Heart right ventricle (tissue), 16 donors: ENCODE measurements at regions not wholly inside any gene's neighbourhood (a gene's known extent, or its start where the extent isn't known, plus 50 kb on each side); places are given as distances from the start of the nearest gene placed in this dataset.

Experiments used
- ATAC-seq, 8 donors: fragments of 200-7000 bp; cut with Tn5 transposase; one replicate each; pipeline ENCODE4 v1.9.1; 2020; ENCODE audit warnings: mild to moderate bottlenecking in 8 of 8, moderate library complexity in 8 of 8, moderate number of reproducible peaks in 1 of 8
- DNase-seq, 2 donors: peaks; one replicate each; pipeline ENCODE4 v3.0.0-alpha.2; 2020
- H3K27ac ChIP-seq, 10 donors: fragments of 200-600 bp; sonication (generic) in 2 of 10; one replicate each; pipeline versions ENCODE4 v1.5.0 to v1.8.0; 2020 to 2022; ENCODE audit warnings: mild to moderate bottlenecking in 3 of 10
- H3K27me3 ChIP-seq, 7 donors: fragments of 200-600 bp; one replicate each; pipeline ENCODE4 v1.8.0; 2021 to 2022; ENCODE audit warnings: mild to moderate bottlenecking in 2 of 7
- H3K36me3 ChIP-seq, 9 donors: fragments of 200-600 bp; sonication (generic) in 1 of 9; one replicate each; pipeline versions ENCODE4 v1.5.0 to v1.8.0; 2020 to 2022; ENCODE audit warnings: mild to moderate bottlenecking in 2 of 9
- H3K4me1 ChIP-seq, 9 donors: fragments of 200-600 bp; sonication (generic) in 1 of 9; one replicate each; pipeline versions ENCODE4 v1.5.0 to v1.8.0; 2020 to 2022; ENCODE audit warnings: mild to moderate bottlenecking in 4 of 9
- H3K4me3 ChIP-seq, 10 donors: fragments of 200-600 bp; sonication (generic) in 2 of 10; one replicate each; pipeline versions ENCODE4 v1.5.0 to v1.8.0; 2020 to 2022; ENCODE audit warnings: mild to moderate bottlenecking in 7 of 10, moderate library complexity in 2 of 10
- H3K9me3 ChIP-seq, 11 donors: fragments of 200-600 bp in 10 of 11; sonication (generic) in 2 of 11; one replicate each; pipeline versions ENCODE4 v1.5.0 to v1.8.0; 2013 to 2022; ENCODE audit warnings: mild to moderate bottlenecking in 2 of 11, control low read depth in 1 of 11, moderate library complexity in 1 of 11
- CTCF ChIP-seq, 9 donors: fragments of 200-600 bp; sonication (generic) in 2 of 9; IDR thresholded peaks; one replicate each; pipeline versions ENCODE4 v1.5.0 to v1.8.0; 2021 to 2022; ENCODE audit warnings: antibody characterized with exemption in 9 of 9, mild to moderate bottlenecking in 5 of 9, moderate library complexity in 1 of 9
- WGBS, 2 donors: extraction: QIAGEN DNeasy Blood & Tissue Kit; methylation state at CpG; one replicate each; pipeline ENCODE4 v1.1.7; 2013; ENCODE audit warnings: inconsistent platforms in 1 of 2; 5-methylcytosine and 5-hydroxymethylcytosine counted together
- intact Hi-C, 10 donors: fragments of 100-400 bp; cut with DNase I; formaldehyde crosslinking; loops; one replicate each; pipeline versions ENCODE4 v1.11.1 to v1.14.2; 2022
- donor health status: Arrhythmogenic right ventricular cardiomyopathy.
- donor health status: ischemic (EF 13 %, LVEDD 7.1; RV severe dilation, severe dysfunction).
- donor health status: healthy with polysubstance abuse.
- donor health status: DM: no; HTN: yes; CAD: no.
- donor health status: DM: no; HTN: no; CAD: no.
- donor health status: ischemic (EF 25% LVEDD 6.9; RV normal size, moderate dysfunction).
- donor health status: ischemic (EF 25% LVEDD 5.7; RV mildly dilated, moderate dysfunction).
- donor health status: healthy.
- donor health status: DM: yes; HTN: yes; CAD: no.
- donor health status: Ischemic cardiomyopathy.
- donor health status: ischemic (EF 35%, LVEDD 5.7; RV mildly dilated, moderate dysfunction).
- donor health status: nonischemic (EF 11% LVEDD 7.7; RV severe dilation, severe dysfunction).
- donor health status: DM: yes; HTN: yes; CAD: no.
- donor health status: PGD.
- donor health status: ischemic (EF 29% LVEDD 5.4; RV normal size, mild dysfunction).
- donor health status: nonischemic (EF 23%, LVEDD 6.1; RV moderate dilation, normal function).

- ATAC-seq (no peak), DNase-seq (no peak)
- 69 to 77% methylated on average over 3 of the region's 3 CpGs for WGBS, 2 donors
- H3K4me1 ChIP-seq = no peaks in the 10 kb centered on the region
- H3K9me3 ChIP-seq = peaks cover 0 to 33% (median 22%) of the 10 kb centered on the region in 11 donors
- no peak for TF ChIP-seq CTCF (IDR thresholded peaks at IDR 0.05)
- H3K27me3 ChIP-seq = peaks cover 0 to 11% (median 0%) of the 10 kb centered on the region in 7 donors
- H3K4me3 ChIP-seq = no peak overlapping the region
- H3K27ac ChIP-seq = no peak overlapping the region
- H3K36me3 ChIP-seq = no peaks in the 10 kb centered on the region
- intact Hi-C loops = no loop called here
Measured at GRCh38 chr22:22995166-22995565, 75.2 kb upstream of the GNAZ start.

- ATAC-seq = no peak
- Histone ChIP-seq H3K9me3 (peaks cover 0 to 33% (median 22%) of the 10 kb centered on the region in 11 donors), H3K4me3 (no peak overlapping the region), H3K36me3 (no peaks in the 10 kb centered on the region), H3K4me1 (no peaks in the 10 kb centered on the region), H3K27ac (no peak overlapping the region), H3K27me3 (peaks cover 0 to 18% (median 0%) of the 10 kb centered on the region in 7 donors)
- no peak for TF ChIP-seq CTCF (IDR thresholded peaks at IDR 0.05)
- DNase-seq = no peak
- intact Hi-C loops = no loop called here
- 81 to 89% methylated on average over 2 of the region's 2 CpGs for WGBS, 2 donors
Measured at GRCh38 chr22:22996511-22997261, 73.6 kb upstream of the GNAZ start.

DNA sequence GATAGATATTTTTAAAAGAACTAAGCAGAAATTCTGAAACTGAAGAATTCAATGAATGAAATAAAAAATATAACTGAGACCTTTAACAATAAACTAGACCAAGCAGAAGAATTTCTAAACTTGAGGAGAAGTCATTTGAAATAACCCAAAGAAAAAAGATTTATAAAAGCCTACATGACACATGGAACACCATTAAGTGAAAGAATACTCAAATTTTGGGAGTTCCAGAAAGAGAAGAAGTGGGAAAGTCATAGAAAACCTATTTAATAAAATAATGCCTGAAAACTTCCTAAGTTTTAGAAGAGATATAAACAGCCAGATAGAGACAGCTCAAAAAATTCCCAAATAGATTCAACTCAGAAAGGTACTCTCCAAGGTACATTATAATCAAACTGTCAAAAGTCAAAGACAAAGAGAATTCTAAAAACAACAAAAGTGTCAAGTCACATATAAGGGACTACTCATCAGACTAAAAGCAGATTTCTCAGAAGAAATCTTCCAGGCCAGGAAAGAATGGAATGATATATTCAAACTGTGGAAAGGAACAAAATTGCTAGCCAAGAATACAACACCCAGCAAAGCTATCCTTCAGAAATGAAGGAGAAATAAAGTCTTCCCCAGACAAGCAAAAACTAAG lies 72.9 kb upstream of the GNAZ start:
- H3K36me3 ChIP-seq = no peaks in the 10 kb centered on the region
- intact Hi-C loops = no loop called here
- H3K9me3 ChIP-seq = peaks cover 0 to 33% (median 22%) of the 10 kb centered on the region in 11 donors
- H3K4me3 ChIP-seq = no peak overlapping the region
- ATAC-seq = no peak
- no peak overlapping the region for H3K27ac ChIP-seq
- DNase-seq = no peak
- peaks cover 0 to 15% (median 0%) of the 10 kb centered on the region in 7 donors for H3K27me3 ChIP-seq
- no peaks in the 10 kb centered on the region for H3K4me1 ChIP-seq
- no peak for TF ChIP-seq CTCF (IDR thresholded peaks at IDR 0.05)

GRCh38 chr22:22997988-22998387 lies 72.3 kb upstream of the GNAZ start:
- intact Hi-C loops = no loop called here
- ATAC-seq (no peak), DNase-seq (no peak)
- peaks cover 0 to 15% (median 0%) of the 10 kb centered on the region in 7 donors for H3K27me3 ChIP-seq
- no peak for TF ChIP-seq CTCF (IDR thresholded peaks at IDR 0.05)
- H3K4me1 ChIP-seq = no peaks in the 10 kb centered on the region
- H3K27ac ChIP-seq = no peak overlapping the region
- H3K4me3 ChIP-seq = no peak overlapping the region
- no peaks in the 10 kb centered on the region for H3K36me3 ChIP-seq
- H3K9me3 ChIP-seq = peaks cover 0 to 33% (median 22%) of the 10 kb centered on the region in 11 donors
